ENCODE measurements at regions not wholly inside any gene's neighbourhood (a gene's known extent, or its start where the extent isn't known, plus 50 kb on each side); places are given as distances from the start of the nearest gene placed in this dataset.

GRCh38 chr3:144391236-144391635 lies 419.6 kb downstream of the DIPK2A start:
- DNase-seq: no peak
- Mint-ChIP-seq H3K4me3 (no peak overlapping the region), H3K36me3 (ENCODE audit: insufficient read depth) (no peaks in the 10 kb centered on the region), H3K9me3 (no peaks in the 10 kb centered on the region), H3K4me1 (ENCODE audit: low read depth) (no peaks in the 10 kb centered on the region), H3K27me3 (ENCODE audit: low read depth) (no peaks in the 10 kb centered on the region)
- ATAC-seq: no peak

- no peak for ATAC-seq
- no peaks in the 10 kb centered on the region for H3K36me3 Mint-ChIP-seq (ENCODE audit: insufficient read depth)
- H3K4me3 Mint-ChIP-seq: no peak overlapping the region
- DNase-seq: no peak
- no peaks in the 10 kb centered on the region for H3K27me3 Mint-ChIP-seq (ENCODE audit: low read depth)
- peaks cover 13% of the 10 kb centered on the region for H3K9me3 Mint-ChIP-seq
- H3K4me1 Mint-ChIP-seq (ENCODE audit: low read depth): no peaks in the 10 kb centered on the region
Observed at GRCh38 chr3:144394032-144394431, 422.4 kb downstream of the DIPK2A start.

GRCh38 chr3:144402430-144402829 lies 430.8 kb downstream of the DIPK2A start:
- Mint-ChIP-seq H3K4me1 (ENCODE audit: low read depth) (no peaks in the 10 kb centered on the region), H3K27me3 (ENCODE audit: low read depth) (no peaks in the 10 kb centered on the region), H3K36me3 (ENCODE audit: insufficient read depth) (no peaks in the 10 kb centered on the region), H3K4me3 (no peak overlapping the region), H3K9me3 (peaks cover 35% of the 10 kb centered on the region)
- ATAC-seq: no peak
- DNase-seq: no peak

- DNase-seq (no peak), ATAC-seq (no peak)
- Mint-ChIP-seq H3K27me3 (ENCODE audit: low read depth) (no peaks in the 10 kb centered on the region), H3K4me1 (ENCODE audit: low read depth) (no peaks in the 10 kb centered on the region), H3K4me3 (no peak overlapping the region), H3K36me3 (ENCODE audit: insufficient read depth) (no peaks in the 10 kb centered on the region), H3K9me3 (peaks cover 29% of the 10 kb centered on the region)
Observed at GRCh38 chr3:144403040-144403457, 431.4 kb downstream of the DIPK2A start.

- Mint-ChIP-seq H3K9me3 (peaks cover 20% of the 10 kb centered on the region), H3K36me3 (ENCODE audit: insufficient read depth) (no peaks in the 10 kb centered on the region), H3K27me3 (ENCODE audit: low read depth) (no peaks in the 10 kb centered on the region), H3K4me3 (no peak overlapping the region), H3K4me1 (ENCODE audit: low read depth) (no peaks in the 10 kb centered on the region)
- no peak for ATAC-seq
- no peak for DNase-seq
Observed at GRCh38 chr3:144407335-144407734, 435.7 kb downstream of the DIPK2A start.

GRCh38 chr3:144409319-144409718 lies 437.7 kb downstream of the DIPK2A start:
- H3K36me3 Mint-ChIP-seq (ENCODE audit: insufficient read depth): no peaks in the 10 kb centered on the region
- DNase-seq (no peak), ATAC-seq (no peak)
- H3K4me1 Mint-ChIP-seq (ENCODE audit: low read depth): no peaks in the 10 kb centered on the region
- no peak overlapping the region for H3K4me3 Mint-ChIP-seq
- peaks cover 20% of the 10 kb centered on the region for H3K9me3 Mint-ChIP-seq
- H3K27me3 Mint-ChIP-seq (ENCODE audit: low read depth): no peaks in the 10 kb centered on the region

GRCh38 chr3:144413068-144413467 lies 441.4 kb downstream of the DIPK2A start:
- no peaks in the 10 kb centered on the region for H3K27me3 Mint-ChIP-seq (ENCODE audit: low read depth)
- H3K9me3 Mint-ChIP-seq: peaks cover 20% of the 10 kb centered on the region
- no peak for DNase-seq
- H3K4me3 Mint-ChIP-seq: no peak overlapping the region
- no peak for ATAC-seq
- no peaks in the 10 kb centered on the region for H3K4me1 Mint-ChIP-seq (ENCODE audit: low read depth)
- H3K36me3 Mint-ChIP-seq (ENCODE audit: insufficient read depth): no peaks in the 10 kb centered on the region

- no peak overlapping the region for H3K4me3 Mint-ChIP-seq
- H3K36me3 Mint-ChIP-seq (ENCODE audit: insufficient read depth): no peaks in the 10 kb centered on the region
- H3K9me3 Mint-ChIP-seq: peaks cover 12% of the 10 kb centered on the region
- no peak for ATAC-seq
- no peaks in the 10 kb centered on the region for H3K4me1 Mint-ChIP-seq (ENCODE audit: low read depth)
- no peak for DNase-seq
- H3K27me3 Mint-ChIP-seq (ENCODE audit: low read depth): no peaks in the 10 kb centered on the region
Observed at GRCh38 chr3:144415492-144415891, 443.9 kb downstream of the DIPK2A start.

GRCh38 chr3:144424606-144425005 lies 453.0 kb downstream of the DIPK2A start:
- Mint-ChIP-seq H3K9me3 (no peaks in the 10 kb centered on the region), H3K36me3 (ENCODE audit: insufficient read depth) (no peaks in the 10 kb centered on the region), H3K4me3 (no peak overlapping the region), H3K4me1 (ENCODE audit: low read depth) (no peaks in the 10 kb centered on the region), H3K27me3 (ENCODE audit: low read depth) (no peaks in the 10 kb centered on the region)
- ATAC-seq (no peak), DNase-seq (no peak)

GRCh38 chr3:144426366-144426765 lies 454.7 kb downstream of the DIPK2A start:
- Mint-ChIP-seq H3K27me3 (ENCODE audit: low read depth) (no peaks in the 10 kb centered on the region), H3K9me3 (no peaks in the 10 kb centered on the region), H3K4me1 (ENCODE audit: low read depth) (no peaks in the 10 kb centered on the region)

GRCh38 chr3:144426967-144427366 lies 455.3 kb downstream of the DIPK2A start:
- Mint-ChIP-seq H3K4me1 (ENCODE audit: low read depth) (no peaks in the 10 kb centered on the region), H3K36me3 (ENCODE audit: insufficient read depth) (no peaks in the 10 kb centered on the region), H3K9me3 (no peaks in the 10 kb centered on the region), H3K27me3 (ENCODE audit: low read depth) (no peaks in the 10 kb centered on the region), H3K4me3 (no peak overlapping the region)
- ATAC-seq: no peak
- no peak for DNase-seq

More at GRCh38 chr3:144426366-144426765, 454.7 kb downstream of the DIPK2A start:
- ATAC-seq (no peak), DNase-seq (no peak)
- no peaks in the 10 kb centered on the region for H3K36me3 Mint-ChIP-seq (ENCODE audit: insufficient read depth)
- H3K4me3 Mint-ChIP-seq: no peak overlapping the region

GRCh38 chr3:144429719-144430121 lies 458.1 kb downstream of the DIPK2A start:
- DNase-seq (no peak), ATAC-seq (no peak)
- Mint-ChIP-seq H3K27me3 (ENCODE audit: low read depth) (no peaks in the 10 kb centered on the region), H3K36me3 (ENCODE audit: insufficient read depth) (no peaks in the 10 kb centered on the region), H3K4me3 (no peak overlapping the region), H3K9me3 (peaks cover 3% of the 10 kb centered on the region), H3K4me1 (ENCODE audit: low read depth) (no peaks in the 10 kb centered on the region)

GRCh38 chr3:144431134-144431533 lies 459.5 kb downstream of the DIPK2A start:
- Mint-ChIP-seq H3K4me1 (ENCODE audit: low read depth) (no peaks in the 10 kb centered on the region), H3K9me3 (peaks cover 3% of the 10 kb centered on the region), H3K36me3 (ENCODE audit: insufficient read depth) (no peaks in the 10 kb centered on the region), H3K27me3 (ENCODE audit: low read depth) (no peaks in the 10 kb centered on the region), H3K4me3 (no peak overlapping the region)
- DNase-seq (no peak), ATAC-seq (no peak)

- no peaks in the 10 kb centered on the region for H3K4me1 Mint-ChIP-seq (ENCODE audit: low read depth)
- DNase-seq: no peak
- H3K27me3 Mint-ChIP-seq (ENCODE audit: low read depth): no peaks in the 10 kb centered on the region
- H3K4me3 Mint-ChIP-seq: no peak overlapping the region
- ATAC-seq: no peak
- H3K9me3 Mint-ChIP-seq: peaks cover 3% of the 10 kb centered on the region
- no peaks in the 10 kb centered on the region for H3K36me3 Mint-ChIP-seq (ENCODE audit: insufficient read depth)
Observed at GRCh38 chr3:144433006-144433405, 461.4 kb downstream of the DIPK2A start.

GRCh38 chr3:144437989-144438388 lies 466.4 kb downstream of the DIPK2A start:
- H3K27me3 Mint-ChIP-seq (ENCODE audit: low read depth): no peaks in the 10 kb centered on the region
- H3K9me3 Mint-ChIP-seq: peaks cover 3% of the 10 kb centered on the region
- no peak overlapping the region for H3K4me3 Mint-ChIP-seq
- DNase-seq: no peak
- no peak for ATAC-seq
- H3K4me1 Mint-ChIP-seq (ENCODE audit: low read depth): no peaks in the 10 kb centered on the region
- H3K36me3 Mint-ChIP-seq (ENCODE audit: insufficient read depth): no peaks in the 10 kb centered on the region

GRCh38 chr3:144444061-144444460 lies 472.4 kb downstream of the DIPK2A start:
- no peaks in the 10 kb centered on the region for H3K4me1 Mint-ChIP-seq (ENCODE audit: low read depth)
- no peaks in the 10 kb centered on the region for H3K36me3 Mint-ChIP-seq (ENCODE audit: insufficient read depth)
- DNase-seq: no peak
- H3K27me3 Mint-ChIP-seq (ENCODE audit: low read depth): no peaks in the 10 kb centered on the region
- no peak for ATAC-seq
- no peak overlapping the region for H3K4me3 Mint-ChIP-seq
- H3K9me3 Mint-ChIP-seq: no peaks in the 10 kb centered on the region

Measured in activated T-cell treated with anti-CD3 and anti-CD28 coated beads, Interleukin-2, amount 50 U/mL, for 4 hours (primary cell).